ENCODE measurements at regions not wholly inside any gene's neighbourhood (a gene's known extent, or its start where the extent isn't known, plus 50 kb on each side); places are given as distances from the start of the nearest gene placed in this dataset.
A peak's percentile ranks its signal among the peaks of the same experiment; 100 is the strongest.

- intact Hi-C loops (cut with micrococcal nuclease), result no loop called here
- ATAC-seq (no peak), DNase-seq (no peak)
Observed at GRCh38 chr14:97554597-97554996, 757.4 kb downstream of the VRK1 start.

GRCh38 chr14:97564334-97564733, 767.2 kb downstream of the VRK1 start:
- intact Hi-C loops (cut with micrococcal nuclease), result no loop called here
- ATAC-seq (no peak), DNase-seq (no peak)

GRCh38 chr14:97571201-97571600, 774.0 kb downstream of the VRK1 start:
- no peak for ATAC-seq
- intact Hi-C loops (cut with micrococcal nuclease), result no loop called here
- no peak for DNase-seq

- no peak for DNase-seq
- intact Hi-C loops (cut with micrococcal nuclease), result no loop called here
- no peak for ATAC-seq
Observed at GRCh38 chr14:97571866-97572555, 774.8 kb downstream of the VRK1 start.

- intact Hi-C loops (cut with micrococcal nuclease), result no loop called here
- DNase-seq (no peak), ATAC-seq (no peak)
Observed at GRCh38 chr14:97572583-97573458, 775.6 kb downstream of the VRK1 start.

GRCh38 chr14:97575677-97576076, 778.5 kb downstream of the VRK1 start:
- intact Hi-C loops (cut with micrococcal nuclease), result no loop called here
- DNase-seq, result no peak
- no peak for ATAC-seq

GRCh38 chr14:97578982-97579548, 781.9 kb downstream of the VRK1 start:
- intact Hi-C loops (cut with micrococcal nuclease), result no loop called here
- ATAC-seq (no peak), DNase-seq (no peak)

GRCh38 chr14:97581016-97581415, 783.8 kb downstream of the VRK1 start:
- ATAC-seq (no peak), DNase-seq (no peak)
- intact Hi-C loops (cut with micrococcal nuclease), result no loop called here

GRCh38 chr14:97582022-97582421, 784.8 kb downstream of the VRK1 start:
- ATAC-seq (no peak), DNase-seq (no peak)
- intact Hi-C loops (cut with micrococcal nuclease), result no loop called here

GRCh38 chr14:97584528-97584927, 787.3 kb downstream of the VRK1 start:
- intact Hi-C loops (cut with micrococcal nuclease), result no loop called here
- DNase-seq (no peak), ATAC-seq (no peak)

- DNase-seq (no peak), ATAC-seq (no peak)
- intact Hi-C loops (cut with micrococcal nuclease), result no loop called here
Observed at GRCh38 chr14:97592341-97592980, 795.3 kb downstream of the VRK1 start.

GRCh38 chr14:97594306-97594705, 797.1 kb downstream of the VRK1 start:
- ATAC-seq (no peak), DNase-seq (no peak)
- intact Hi-C loops (cut with micrococcal nuclease), result no loop called here

- ATAC-seq (peak; percentile 25), DNase-seq (peak; percentile 38)
- intact Hi-C loops (cut with micrococcal nuclease), result no loop called here
Observed at GRCh38 chr14:97602438-97603117, 805.4 kb downstream of the VRK1 start.

GRCh38 chr14:97603201-97603600, 806.0 kb downstream of the VRK1 start:
- DNase-seq, result no peak
- intact Hi-C loops (cut with micrococcal nuclease), result no loop called here
- ATAC-seq, result no peak

- DNase-seq (no peak), ATAC-seq (no peak)
- intact Hi-C loops (cut with micrococcal nuclease), result no loop called here
Observed at GRCh38 chr14:97604731-97605130, 807.5 kb downstream of the VRK1 start.

GRCh38 chr14:97618401-97618800, 821.2 kb downstream of the VRK1 start:
- DNase-seq (no peak), ATAC-seq (no peak)
- intact Hi-C loops (cut with micrococcal nuclease), result no loop called here

GRCh38 chr14:97618917-97619690, 821.9 kb downstream of the VRK1 start:
- DNase-seq (no peak), ATAC-seq (no peak)
- intact Hi-C loops (cut with micrococcal nuclease), result no loop called here

- no peak for ATAC-seq
- DNase-seq, result no peak
- intact Hi-C loops (cut with micrococcal nuclease), result no loop called here
Observed at GRCh38 chr14:97620066-97620465, 822.9 kb downstream of the VRK1 start.

- no peak for ATAC-seq
- no peak for DNase-seq
- intact Hi-C loops (cut with micrococcal nuclease), result no loop called here
Observed at GRCh38 chr14:97624985-97625384, 827.8 kb downstream of the VRK1 start.

All from left ventricle myocardium superior (tissue), 1 donor.